Dermis blood vessel endothelial cell (primary cell): ENCODE measurements at regions not wholly inside any gene's neighbourhood (a gene's known extent, or its start where the extent isn't known, plus 50 kb on each side); places are given as distances from the start of the nearest gene placed in this dataset.
"Not testable (repeated sequence)": the region's sequence is repeated elsewhere in the genome, so short reads cannot be mapped to it uniquely, and the experiment has no call there.

Source experiments
- DNase-seq: peaks from one replicate; pipeline ENCODE4 v3.0.0; 2010

DNA sequence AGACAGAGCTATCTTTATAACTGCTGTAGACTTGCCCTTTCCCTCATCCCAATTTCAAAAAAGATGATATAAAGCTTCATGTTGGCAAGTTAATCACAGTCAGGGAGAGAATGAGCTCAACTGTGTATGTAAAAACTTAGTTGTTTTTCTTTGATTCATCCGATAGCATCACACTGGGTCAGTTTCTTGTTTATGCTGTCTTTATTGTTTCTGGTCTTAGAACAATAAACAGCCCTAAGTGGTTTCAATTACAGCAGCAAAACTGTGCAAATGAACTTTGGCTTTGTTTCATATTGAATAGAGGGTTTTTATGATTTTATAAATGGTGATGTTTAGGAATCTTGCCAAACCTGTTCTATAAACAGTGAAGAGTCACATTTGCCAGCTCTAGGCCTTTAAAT, 423.8 kb upstream of the CXADR start:
- DNase-seq = no peak

DNA sequence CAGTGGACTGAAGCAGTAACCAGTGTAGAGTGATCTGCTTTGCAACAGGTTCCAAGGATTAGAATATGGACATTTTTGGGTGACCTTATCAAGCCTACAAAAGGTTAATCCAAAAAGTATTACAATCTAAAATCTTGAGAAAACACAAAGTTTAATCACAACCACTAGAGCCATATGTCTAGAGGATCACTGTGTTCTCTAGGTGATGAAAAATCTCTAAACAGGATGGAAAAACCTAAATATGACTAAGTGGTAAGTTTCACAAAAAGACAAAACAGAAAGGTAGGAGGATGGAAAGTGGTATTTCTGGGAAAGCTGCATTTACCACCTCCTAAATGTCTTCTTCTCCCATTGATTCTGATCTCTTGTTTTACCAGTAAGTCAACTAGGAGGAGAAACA, 411.1 kb upstream of the CXADR start:
- no peak for DNase-seq

DNA sequence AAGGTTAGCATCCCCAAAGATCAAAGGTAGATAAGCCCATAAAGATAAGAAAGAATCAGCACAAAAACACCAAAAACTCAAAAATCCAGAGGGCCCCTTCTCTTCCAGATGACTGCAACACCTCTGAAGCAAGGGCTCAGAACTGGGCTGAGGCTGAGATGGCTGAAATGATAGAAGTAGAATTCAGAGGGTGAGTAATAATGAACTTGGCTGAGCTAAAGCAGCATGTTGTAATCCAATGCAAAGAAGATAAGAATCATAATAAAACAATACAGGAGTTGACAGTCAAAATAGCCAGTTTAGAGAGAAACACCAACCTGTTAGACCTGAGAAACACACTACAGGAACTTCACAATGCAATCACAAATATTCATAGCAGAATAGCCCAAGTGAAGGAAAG, 406.9 kb upstream of the CXADR start:
- no peak for DNase-seq

DNA sequence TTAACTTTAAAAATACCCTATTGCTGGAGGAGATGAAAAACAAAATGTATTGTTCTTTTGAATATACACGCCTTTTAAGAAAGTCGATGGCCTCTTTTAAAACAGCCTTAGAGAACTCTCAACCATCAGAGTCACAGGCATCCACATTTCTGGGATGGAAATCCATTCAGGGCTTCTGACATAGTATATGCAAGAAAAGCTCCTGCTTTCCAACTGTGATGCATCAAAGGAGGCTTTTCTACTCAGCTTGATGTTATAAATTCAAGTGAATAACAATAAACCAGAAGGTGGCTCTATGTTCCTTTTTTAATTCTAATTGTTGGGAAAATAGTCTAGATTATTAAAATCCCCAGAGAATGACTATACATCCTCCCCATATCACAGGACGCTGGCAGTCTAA, 398.8 kb upstream of the CXADR start:
- no peak for DNase-seq

DNA sequence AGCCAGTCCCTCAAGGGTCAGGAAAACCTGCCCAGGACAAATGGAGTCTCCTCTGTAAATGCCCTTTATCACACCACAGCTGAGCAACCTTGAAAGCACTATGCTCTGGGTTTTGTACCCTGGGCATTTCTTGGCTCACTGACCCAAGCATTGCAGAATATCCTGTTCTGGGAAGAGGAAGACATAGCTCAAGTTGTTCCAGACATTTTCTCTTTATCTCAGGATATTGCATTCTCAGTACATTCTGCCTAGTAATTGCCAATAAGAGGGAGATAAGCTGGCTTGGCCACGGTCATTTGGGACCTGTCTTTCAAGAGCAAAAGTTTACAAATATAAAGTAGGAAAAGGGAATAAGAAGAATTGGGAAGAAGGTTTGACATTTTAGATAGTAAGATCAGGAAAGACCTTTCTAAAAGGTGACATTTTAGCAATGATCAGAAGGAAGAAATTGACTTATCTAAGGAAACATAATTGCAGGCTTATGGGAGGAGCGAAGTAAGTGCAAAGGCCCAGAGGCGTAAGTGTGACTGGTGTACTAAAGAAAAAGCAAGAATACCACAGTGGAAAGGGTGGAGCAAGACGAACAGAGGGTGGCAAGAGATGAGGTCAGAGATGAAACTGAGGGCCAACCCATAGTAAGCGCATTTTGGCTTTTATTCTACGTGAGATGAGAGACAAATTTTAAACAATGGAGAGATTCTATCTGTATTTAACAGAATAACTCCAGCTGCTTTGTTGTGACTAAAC, 394.0 kb upstream of the CXADR start:
- no peak for DNase-seq

DNA sequence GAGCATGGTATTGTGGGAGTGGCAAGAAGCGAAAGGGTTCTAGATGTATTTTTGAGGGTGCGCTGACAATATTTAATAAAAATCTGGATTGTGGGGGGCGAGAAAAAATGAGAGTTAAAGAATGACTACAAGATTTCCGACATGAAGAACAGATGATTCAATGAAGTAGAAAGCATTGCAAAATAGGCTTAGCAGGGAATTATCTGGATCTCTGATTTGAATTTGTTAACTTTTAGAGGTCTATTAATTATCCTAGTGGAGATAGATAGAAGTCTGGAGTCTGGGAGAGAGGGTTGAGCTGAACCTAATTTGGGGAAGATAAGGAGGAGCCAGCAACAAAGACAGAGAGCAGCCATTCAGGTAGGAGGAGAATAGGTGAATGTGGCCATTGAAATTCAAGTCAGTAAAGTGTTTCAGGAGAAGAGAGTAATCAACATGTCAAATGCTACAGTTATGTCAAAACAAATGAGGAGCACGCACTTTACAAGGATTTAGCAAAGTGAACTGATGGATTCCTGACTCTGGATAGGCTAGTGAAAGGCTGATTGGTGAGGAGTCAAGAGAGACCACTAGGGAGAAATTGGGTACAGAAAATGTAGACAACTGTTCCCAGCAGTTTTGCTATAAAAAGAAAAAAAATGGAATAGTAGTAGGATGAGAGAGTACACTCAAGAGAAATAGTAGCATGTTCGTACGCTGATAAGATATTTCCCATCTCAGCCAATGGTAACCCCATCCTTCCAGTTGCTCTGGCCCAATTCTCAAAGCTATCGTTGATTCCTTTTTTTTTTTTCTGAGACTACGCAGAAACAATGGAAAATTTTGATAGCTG, 393.2 kb upstream of the CXADR start:
- DNase-seq = no peak

DNA sequence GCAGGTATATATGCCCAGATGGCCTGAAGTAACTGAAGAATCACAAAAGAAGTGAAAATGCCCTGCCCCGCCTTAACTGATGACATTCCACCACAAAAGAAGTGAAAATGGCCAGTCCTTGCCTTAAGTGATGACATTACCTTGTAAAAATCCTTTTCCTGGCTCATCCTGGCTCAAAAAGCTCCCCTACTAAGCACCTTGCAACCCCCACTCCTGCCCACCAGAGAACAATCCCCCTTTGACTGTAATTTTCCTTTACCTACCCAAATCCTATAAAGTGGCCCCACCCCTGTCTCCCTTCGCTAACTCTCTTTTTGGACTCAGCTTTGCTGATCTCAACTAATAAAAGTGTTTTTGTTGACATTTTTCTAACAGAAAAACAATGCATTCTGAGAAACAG, 385.4 kb upstream of the CXADR start:
- not testable (repeated sequence) for DNase-seq

DNA sequence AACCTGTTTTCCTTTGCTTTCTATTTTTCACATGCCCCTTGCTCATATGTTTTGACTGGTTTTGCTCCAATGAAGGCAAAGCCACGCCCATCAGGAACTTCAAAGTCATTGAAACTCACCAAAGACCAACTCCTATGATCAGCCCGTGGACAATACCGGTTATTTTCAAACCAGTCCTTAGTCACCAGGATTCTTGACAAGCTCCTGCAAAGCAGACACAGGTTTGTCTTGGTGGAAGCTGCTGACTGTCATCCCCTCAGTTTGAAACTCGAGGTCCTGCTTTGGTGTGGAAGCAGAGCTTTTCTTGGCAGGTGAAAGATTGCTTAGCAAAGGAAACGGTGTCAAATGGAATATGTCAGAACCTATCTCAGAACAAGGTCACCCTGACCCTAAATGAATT, 384.7 kb upstream of the CXADR start:
- no peak for DNase-seq

DNA sequence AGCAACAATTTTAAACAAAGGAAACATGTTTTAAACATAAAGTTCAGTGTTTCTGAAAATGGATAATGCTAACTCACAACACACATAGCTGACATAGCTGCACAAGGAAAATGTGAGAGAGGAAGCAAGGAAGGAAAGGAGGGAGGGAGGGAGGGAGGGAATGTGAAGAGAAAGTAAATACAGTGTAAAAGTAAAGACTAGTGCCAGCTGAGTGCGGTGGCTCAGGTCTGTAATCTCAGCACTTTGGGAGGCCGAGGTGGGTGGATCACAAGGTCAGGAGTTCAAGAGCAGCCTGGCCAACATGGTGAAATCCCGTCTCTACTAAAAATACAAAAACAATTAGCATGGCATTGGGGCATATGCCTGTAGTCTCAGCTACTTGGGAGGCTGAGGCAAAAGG, 373.7 kb upstream of the CXADR start:
- DNase-seq = not testable (repeated sequence)

DNA sequence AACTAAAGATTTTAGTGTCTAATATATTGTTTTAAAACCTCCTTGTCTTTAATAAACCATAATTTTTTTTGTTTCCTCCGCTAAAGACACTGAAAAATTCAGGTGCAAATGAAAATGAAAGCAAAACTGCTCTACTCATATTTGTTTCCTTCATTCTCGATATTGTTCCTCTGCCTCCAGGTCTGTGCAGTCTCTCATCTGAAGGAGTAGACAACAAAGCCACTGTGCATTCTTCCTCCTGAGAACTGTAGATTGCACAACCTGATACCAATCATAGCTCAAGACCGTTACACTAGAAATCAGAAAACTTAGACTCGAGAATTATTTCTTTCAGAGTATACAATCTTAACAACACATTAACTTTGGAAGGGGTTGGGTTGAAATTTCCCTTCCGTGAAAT, 373.1 kb upstream of the CXADR start:
- no peak for DNase-seq

DNA sequence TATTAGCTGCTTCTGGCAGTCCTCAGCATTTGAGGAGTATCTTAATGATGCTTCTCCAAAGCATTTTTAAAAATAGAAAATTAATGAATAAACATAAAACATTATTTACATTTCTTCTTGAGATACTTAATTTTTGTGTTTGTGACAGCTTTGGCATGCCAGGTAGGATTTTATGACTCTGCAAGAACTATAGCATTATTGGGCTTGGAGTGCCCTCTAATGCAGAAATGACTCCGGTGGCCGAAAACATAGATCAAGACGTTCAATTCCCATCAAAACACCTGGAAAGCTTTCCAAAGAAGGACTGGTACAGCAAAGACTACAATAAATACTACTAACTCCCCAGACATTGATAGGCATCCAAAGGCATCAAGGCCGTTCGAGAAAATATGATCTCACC, 366.4 kb upstream of the CXADR start:
- DNase-seq = no peak

DNA sequence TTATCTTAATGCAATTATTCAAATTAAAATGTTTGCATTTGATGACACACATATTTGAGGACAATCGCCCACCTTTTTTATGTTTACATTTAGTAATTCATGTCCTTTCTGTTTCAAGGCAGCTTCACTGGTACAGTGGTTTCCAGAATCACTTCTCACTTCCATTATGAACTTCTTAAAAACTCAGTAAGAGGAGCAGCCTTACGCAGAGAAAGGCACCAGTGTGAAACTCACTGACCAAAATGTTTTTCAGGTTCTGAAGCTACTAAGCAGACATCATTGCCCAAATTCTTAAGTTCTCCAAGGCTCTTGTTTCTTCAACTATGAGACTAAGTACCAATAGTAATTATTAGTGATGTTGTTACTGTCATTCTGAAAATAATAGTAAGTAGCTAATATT, 353.1 kb upstream of the CXADR start:
- no peak for DNase-seq

DNA sequence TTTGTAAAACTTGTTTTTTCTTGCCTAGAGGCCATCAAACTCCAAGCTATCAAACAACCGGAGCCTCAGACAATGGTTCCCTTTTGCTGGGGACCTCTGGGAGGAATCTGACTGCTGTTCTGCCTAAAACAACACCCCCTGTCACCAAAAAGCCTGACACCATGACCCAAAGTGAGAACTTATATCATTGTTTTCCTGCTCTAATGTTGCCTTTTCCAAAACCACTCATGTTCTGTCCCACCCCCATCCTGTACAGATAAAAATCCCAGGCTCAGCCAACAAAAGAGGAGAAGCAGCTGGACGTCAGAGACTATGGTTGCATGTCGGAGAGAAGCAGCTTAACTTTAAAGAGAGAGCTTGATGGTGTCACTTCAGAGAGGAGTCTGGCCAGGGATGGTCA, 327.2 kb upstream of the CXADR start:
- DNase-seq = no peak

DNA sequence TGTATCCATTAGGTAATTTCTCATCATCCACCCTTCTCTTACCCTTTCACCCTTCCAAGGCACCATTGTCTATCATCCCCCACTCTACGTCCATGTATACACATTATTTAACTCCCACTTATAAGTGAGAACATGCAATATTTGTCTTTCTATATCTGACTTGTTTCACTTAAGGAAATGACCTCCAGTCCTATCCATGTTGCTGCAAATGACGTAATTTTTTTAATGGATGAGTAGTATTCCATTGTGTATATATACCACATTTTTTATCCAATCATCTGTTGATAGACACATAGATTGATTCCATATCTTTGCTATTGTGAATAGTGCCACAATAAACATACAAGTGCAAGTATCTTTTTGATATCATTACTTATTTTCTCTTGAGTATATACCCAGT, 322.9 kb upstream of the CXADR start:
- no peak for DNase-seq

DNA sequence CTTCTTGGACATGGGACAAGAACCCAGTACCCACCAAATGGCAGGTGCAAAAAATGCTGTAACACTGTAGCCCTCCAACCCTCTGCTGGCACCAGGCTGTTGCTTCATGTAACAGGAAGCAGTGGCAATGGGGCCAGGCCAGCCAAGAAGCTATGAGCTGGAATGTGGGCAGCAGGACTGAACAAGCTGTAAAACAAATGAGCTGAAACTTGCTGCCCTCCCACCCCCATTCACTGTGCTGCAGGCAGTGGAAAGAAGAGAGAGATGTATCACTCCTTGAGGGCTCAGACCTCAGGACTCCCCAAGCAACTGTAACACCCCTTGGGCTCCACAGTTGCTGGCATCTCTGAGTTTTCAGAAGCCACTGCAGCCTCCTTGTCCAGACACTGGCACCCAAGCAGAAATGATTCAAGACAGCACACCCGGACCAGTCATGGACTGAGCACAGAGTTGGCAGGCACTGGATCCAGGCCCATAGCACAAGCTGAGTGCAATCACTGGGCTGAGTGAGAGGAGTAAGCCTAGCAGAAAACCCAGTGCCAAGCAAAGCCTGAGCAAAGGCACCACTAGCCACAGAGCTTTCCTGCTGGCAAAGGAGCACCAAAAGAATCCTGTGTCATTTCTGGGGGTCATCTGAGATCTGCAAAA, 321.4 kb upstream of the CXADR start:
- no peak for DNase-seq

DNA sequence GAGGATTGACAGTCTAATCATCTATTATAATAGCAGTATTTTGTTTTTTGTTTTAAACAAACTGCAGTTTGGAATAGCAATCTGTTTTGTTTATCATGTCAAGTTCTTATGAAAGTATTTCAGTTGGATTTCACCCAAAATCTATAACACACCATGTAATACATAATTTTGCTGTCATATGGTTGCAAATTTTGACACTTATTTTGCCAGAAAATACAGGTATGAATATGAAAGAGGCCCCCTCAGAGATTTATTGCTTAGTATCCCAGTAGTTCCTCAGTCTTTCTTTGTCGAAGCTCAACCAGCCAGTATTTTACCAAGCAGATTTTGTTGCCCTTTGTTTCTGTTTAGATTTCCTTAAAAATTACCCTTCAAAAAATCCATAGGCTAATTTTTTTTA, 317.5 kb upstream of the CXADR start:
- no peak for DNase-seq

DNA sequence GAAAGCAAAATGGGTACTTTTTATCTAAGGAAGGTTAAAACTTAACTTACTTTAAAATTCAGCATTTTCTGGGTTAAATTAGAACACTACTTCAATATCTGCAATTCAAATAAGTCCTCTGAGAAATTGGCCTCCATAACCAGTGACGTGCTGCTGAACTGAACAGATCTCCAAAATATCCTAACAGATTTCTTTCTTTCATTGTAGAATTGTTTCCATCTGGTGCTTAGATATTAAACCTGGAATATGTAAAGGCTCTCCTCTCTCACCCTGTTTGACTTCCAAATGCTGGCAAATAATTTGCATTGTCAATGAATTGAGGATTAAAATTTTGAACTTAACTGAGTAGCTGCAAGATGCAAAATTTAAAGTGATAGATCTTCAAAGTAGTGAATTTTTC, 316.9 kb upstream of the CXADR start:
- no peak for DNase-seq

DNA sequence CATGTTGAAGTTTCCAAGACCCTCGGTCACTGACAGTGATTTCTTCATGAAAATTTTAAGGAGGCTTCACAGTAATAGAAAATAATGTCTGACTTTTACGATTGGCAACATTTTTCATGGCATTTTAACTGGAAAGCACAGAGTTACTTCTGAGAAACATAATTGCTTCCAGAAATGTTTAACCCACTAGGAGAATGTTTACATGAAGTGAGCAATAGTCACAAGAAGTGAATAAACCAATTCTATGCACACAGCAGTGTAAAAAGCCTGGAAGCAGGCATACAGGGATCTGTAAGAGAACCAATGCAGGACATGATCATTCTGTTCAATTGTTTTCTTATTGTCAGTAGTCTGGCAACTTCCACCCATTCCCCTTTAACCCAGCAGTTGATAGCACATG, 316.2 kb upstream of the CXADR start:
- no peak for DNase-seq

DNA sequence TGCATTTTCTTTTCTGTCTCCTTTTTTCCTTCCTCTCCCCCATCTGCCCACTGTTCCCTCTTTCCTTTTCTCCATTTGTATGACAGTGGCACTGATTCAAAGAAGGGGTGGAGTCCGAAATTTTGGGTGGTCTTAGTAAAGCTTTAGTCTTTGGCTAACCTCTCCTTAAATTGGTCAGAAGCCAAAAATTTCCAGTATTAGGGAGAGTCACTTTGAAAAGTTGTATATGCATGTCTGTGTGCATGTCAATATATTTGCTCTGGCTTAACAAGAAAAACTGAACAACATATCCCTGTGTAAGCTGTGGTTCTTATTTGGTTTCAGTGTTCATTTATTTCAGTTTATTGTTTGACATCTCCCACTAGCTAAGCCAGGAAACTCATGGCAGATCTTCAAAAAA, 314.8 kb upstream of the CXADR start:
- no peak for DNase-seq

DNA sequence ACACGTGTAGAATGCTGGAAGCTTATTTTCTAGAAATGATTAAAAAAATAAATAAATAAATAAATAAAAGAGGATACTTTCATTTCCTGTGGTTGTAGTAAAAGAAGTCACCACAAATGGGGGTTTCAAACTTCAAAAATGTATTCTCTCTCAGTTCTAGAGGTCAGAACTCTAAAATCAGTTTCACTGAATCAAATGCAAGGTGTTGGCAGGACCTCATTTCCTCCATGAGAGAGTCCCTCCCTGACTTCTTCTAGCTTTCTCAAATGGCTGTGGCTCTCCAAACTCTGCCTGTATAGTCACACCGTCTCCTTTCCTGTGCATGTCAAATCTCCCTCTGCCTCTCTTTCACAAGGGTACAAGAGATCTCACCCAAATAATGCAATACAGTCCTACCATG, 312.6 kb upstream of the CXADR start:
- no peak for DNase-seq

DNA sequence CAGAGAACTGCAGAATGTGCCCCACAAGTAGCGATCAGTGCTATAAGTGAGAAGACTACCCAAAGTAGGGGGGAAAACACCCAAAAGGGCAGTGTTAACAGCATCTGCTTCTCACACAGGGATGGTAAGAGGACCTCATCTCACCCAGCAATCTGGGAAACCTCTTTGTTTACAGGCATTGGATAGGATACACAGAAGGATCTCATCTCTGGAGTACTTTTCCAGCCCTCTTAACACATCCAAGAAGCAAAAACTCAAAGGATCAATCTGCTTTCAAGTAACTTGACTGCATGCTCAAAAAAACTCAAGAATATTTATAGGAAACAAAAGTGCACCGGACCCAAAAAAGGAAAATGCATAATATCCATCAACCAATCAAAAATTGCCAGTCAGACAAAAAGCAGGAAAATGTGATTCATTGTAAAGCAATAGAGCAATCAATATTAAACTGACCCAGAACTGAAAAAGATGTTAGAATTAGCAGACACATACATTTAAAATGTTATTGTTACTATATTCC, 311.0 kb upstream of the CXADR start:
- DNase-seq = no peak

DNA sequence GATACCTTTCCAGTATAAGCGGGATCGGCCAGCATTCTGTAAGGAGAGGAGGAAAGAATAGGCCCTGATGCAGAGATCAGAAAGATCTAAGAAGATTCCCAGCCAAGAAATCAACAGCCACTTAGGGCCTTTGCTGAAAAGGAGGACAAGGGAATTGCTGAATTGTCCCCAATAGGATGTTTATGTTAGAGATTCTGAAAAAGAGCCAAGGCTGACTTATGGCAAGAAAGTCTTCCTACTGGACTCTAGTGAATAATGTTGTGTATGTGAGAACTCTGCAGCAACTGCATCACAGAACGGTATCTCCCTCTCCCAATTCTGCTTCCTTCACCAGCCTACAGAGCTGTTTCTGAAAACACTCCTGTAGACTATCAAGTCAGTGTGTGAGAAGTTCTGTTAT, 298.0 kb upstream of the CXADR start:
- DNase-seq = no peak

DNA sequence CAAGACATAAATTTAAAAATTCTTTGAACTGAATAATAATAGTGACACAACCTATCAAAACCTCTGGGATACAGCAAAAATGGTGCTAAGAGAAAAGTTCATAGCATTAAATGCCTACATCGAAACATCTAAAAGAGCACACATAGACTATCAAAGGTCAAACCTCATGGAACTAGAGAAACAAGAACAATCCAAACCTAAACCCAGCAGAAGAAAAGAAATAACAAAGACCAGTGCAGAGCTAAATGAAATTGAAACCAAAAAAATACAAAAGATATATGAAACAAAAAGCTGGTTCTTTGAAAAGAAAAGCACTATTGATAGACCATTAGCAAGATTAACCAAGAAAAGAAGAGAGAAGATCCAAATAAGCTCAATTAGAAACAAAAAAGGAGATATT, 293.8 kb upstream of the CXADR start:
- not testable (repeated sequence) for DNase-seq

DNA sequence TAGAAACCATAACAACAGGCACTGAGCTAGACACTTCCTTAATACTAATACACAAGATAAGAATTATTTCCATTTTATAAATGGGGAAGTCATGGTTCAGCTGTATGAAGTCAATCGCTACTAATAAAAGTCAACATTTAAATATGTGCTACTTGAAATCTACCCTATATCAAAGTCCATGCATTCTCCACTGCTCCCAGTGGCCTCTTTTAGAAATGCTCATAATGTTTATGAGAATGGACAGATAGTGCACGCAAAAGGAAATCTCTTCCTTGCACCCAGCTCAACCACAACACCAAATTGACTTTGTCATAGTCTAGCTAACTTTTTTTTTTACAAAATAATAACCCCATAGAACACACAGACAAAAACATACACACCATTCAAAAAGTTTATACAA, 281.7 kb upstream of the CXADR start:
- DNase-seq = no peak
